Stomach (tissue), 4 donors: ENCODE measurements at regions not wholly inside any gene's neighbourhood (a gene's known extent, or its start where the extent isn't known, plus 50 kb on each side); places are given as distances from the start of the nearest gene placed in this dataset.

ENCODE experiments used
- EP300 ChIP-seq: sonication (generic); formaldehyde crosslinking; IDR thresholded peaks from one replicate; pipeline ENCODE4 v1.6.1; 2017; ENCODE audit warnings: antibody characterized with exemption
- POLR2A ChIP-seq, 4 donors: fragments of 450-650 bp; IDR thresholded peaks; one replicate each; pipeline ENCODE4 v1.6.1; 2016; ENCODE audit warnings: antibody characterized with exemption in 4 of 4, control low read depth in 2 of 4, mild to moderate bottlenecking in 1 of 4, moderate library complexity in 1 of 4
- POLR2AphosphoS5 ChIP-seq, 3 donors: sonication (generic); formaldehyde crosslinking; IDR thresholded peaks; one replicate each; pipeline ENCODE4 v1.6.1; 2016; ENCODE audit warnings: antibody characterized with exemption in 3 of 3
- TF ChIP-seq, protein P1 (sequence below), 7 experiments: fragments of 450-650 bp in 4 of 7; fragments of 200-600 bp in 3 of 7; sonication (generic) in 3 of 7; IDR thresholded peaks; one replicate each; pipeline ENCODE4 v1.5.1; 2016 to 2019; ENCODE audit warnings: antibody characterized with exemption in 7 of 7, control low read depth in 2 of 7, mild to moderate bottlenecking in 1 of 7

GRCh38 chr10:88127766-88128165 lies 264.3 kb downstream of the PTEN start:
- TF ChIP-seq, protein P1, sequence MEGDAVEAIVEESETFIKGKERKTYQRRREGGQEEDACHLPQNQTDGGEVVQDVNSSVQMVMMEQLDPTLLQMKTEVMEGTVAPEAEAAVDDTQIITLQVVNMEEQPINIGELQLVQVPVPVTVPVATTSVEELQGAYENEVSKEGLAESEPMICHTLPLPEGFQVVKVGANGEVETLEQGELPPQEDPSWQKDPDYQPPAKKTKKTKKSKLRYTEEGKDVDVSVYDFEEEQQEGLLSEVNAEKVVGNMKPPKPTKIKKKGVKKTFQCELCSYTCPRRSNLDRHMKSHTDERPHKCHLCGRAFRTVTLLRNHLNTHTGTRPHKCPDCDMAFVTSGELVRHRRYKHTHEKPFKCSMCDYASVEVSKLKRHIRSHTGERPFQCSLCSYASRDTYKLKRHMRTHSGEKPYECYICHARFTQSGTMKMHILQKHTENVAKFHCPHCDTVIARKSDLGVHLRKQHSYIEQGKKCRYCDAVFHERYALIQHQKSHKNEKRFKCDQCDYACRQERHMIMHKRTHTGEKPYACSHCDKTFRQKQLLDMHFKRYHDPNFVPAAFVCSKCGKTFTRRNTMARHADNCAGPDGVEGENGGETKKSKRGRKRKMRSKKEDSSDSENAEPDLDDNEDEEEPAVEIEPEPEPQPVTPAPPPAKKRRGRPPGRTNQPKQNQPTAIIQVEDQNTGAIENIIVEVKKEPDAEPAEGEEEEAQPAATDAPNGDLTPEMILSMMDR (IDR thresholded peaks at IDR 0.05): no peak
- no peak for TF ChIP-seq POLR2AphosphoS5 (IDR thresholded peaks at IDR 0.05)
- no peak for TF ChIP-seq POLR2A (IDR thresholded peaks at IDR 0.05)
- TF ChIP-seq EP300: no peak
